ENCODE measurements at regions not wholly inside any gene's neighbourhood (a gene's known extent, or its start where the extent isn't known, plus 50 kb on each side); places are given as distances from the start of the nearest gene placed in this dataset.

GRCh38 chr2:45275242-45275805, 266.1 kb upstream of the SIX2 start:
- TF ChIP-seq CTCF (IDR thresholded peaks at IDR 0.05) = no peak
- no peak for TF ChIP-seq GATA3 (IDR thresholded peaks at IDR 0.05; ENCODE audit: borderline replicate concordance)
- no peak for TF ChIP-seq CEBPB (IDR thresholded peaks at IDR 0.05)
- no peak for TF ChIP-seq PHF8 (IDR thresholded peaks at IDR 0.05; ENCODE audit: borderline replicate concordance, low read depth)
- no peak for TF ChIP-seq REST (IDR thresholded peaks at IDR 0.05)
- TF ChIP-seq POLR2AphosphoS2 (conservative IDR thresholded peaks at IDR 0.05; ENCODE audit: low read length) = no peak

Data from A549 (cell line).